H9 (cell line): ENCODE measurements at regions not wholly inside any gene's neighbourhood (a gene's known extent, or its start where the extent isn't known, plus 50 kb on each side); places are given as distances from the start of the nearest gene placed in this dataset.

Experiments
- DNase-seq: peaks from one replicate; pipeline ENCODE4 v3.0.0-alpha.2; 2017
- H2AFZ ChIP-seq: one replicate; pipeline ENCODE4 v1.6.1; 2013; ENCODE audit warnings: mild to moderate bottlenecking, low read length, control low read depth, moderate library complexity
- H2AK5ac ChIP-seq: 2 replicates; pipeline ENCODE4 v1.6.1; 2013; ENCODE audit warnings: low read length, control low read depth, mixed read lengths; ENCODE audit not compliant: insufficient read length
- H2BK120ac ChIP-seq: one replicate; pipeline ENCODE4 v1.6.1; 2013; ENCODE audit warnings: low read depth, mild to moderate bottlenecking, low read length, control low read depth, inconsistent platforms; ENCODE audit not compliant: poor library complexity, severe bottlenecking
- H2BK12ac ChIP-seq: 2 replicates; pipeline ENCODE4 v1.6.1; 2013; ENCODE audit warnings: low read length, control low read depth, mixed read lengths, low read depth; ENCODE audit not compliant: insufficient read length
- H2BK15ac ChIP-seq: 2 replicates; pipeline ENCODE4 v1.6.1; 2013; ENCODE audit warnings: low read depth, low read length, control low read depth
- H2BK20ac ChIP-seq: one replicate; pipeline ENCODE4 v1.6.1; 2013; ENCODE audit warnings: low read depth, mild to moderate bottlenecking, low read length, control low read depth, inconsistent platforms; ENCODE audit not compliant: poor library complexity, severe bottlenecking
- H2BK5ac ChIP-seq: 2 replicates; pipeline ENCODE4 v1.6.1; 2013; ENCODE audit warnings: low read length, control low read depth, mixed read lengths; ENCODE audit not compliant: insufficient read length
- H3K14ac ChIP-seq: 2 replicates; pipeline ENCODE4 v1.6.1; 2013; ENCODE audit warnings: low read length, control low read depth; ENCODE audit not compliant: insufficient read depth
- H3K18ac ChIP-seq: 2 replicates; pipeline ENCODE4 v1.6.1; 2013; ENCODE audit warnings: low read depth, mild to moderate bottlenecking, mixed read lengths, low read length, control low read depth; ENCODE audit not compliant: insufficient read length
- H3K23ac ChIP-seq: 2 replicates; pipeline ENCODE4 v1.6.1; 2013; ENCODE audit warnings: low read length, control low read depth, mixed read lengths, low read depth; ENCODE audit not compliant: insufficient read length
- H3K23me2 ChIP-seq: 2 replicates; pipeline ENCODE4 v1.6.1; 2013; ENCODE audit warnings: low read depth, mild to moderate bottlenecking, mixed read lengths, low read length, control low read depth; ENCODE audit not compliant: insufficient read length, poor library complexity, severe bottlenecking
- H3K27ac ChIP-seq: 2 replicates; pipeline ENCODE4 v1.5.1; 2013; ENCODE audit warnings: low read length, control low read depth, mixed read lengths, low read depth; ENCODE audit not compliant: insufficient read length
- H3K27me3 ChIP-seq: 2 replicates; pipeline ENCODE4 v1.6.1; 2013; ENCODE audit warnings: low read length, control low read depth, inconsistent platforms; ENCODE audit not compliant: insufficient read depth
- H3K4ac ChIP-seq: 2 replicates; pipeline ENCODE4 v1.6.1; 2013; ENCODE audit warnings: low read depth, mild to moderate bottlenecking, control low read depth, inconsistent platforms, low read length, moderate library complexity
- H3K4me1 ChIP-seq: 2 replicates; pipeline ENCODE4 v1.6.1; 2013; ENCODE audit warnings: low read length, control low read depth, inconsistent platforms; ENCODE audit not compliant: insufficient read depth
- H3K4me2 ChIP-seq: 2 replicates; pipeline ENCODE4 v1.6.1; 2013; ENCODE audit warnings: low read length, control low read depth, mixed read lengths; ENCODE audit not compliant: insufficient read length, insufficient read depth
- H3K56ac ChIP-seq: 2 replicates; pipeline ENCODE4 v1.6.1; 2013; ENCODE audit warnings: low read depth, mild to moderate bottlenecking, mixed read lengths, low read length, control low read depth; ENCODE audit not compliant: insufficient read length
- H3K79me1 ChIP-seq: 2 replicates; pipeline ENCODE4 v1.6.1; 2013; ENCODE audit warnings: low read depth, mild to moderate bottlenecking, moderate library complexity, low read length, control low read depth, inconsistent platforms; ENCODE audit not compliant: insufficient read depth, poor library complexity, severe bottlenecking
- H3K79me2 ChIP-seq: 2 replicates; pipeline ENCODE4 v1.6.1; 2013; ENCODE audit warnings: low read length, control low read depth, inconsistent platforms; ENCODE audit not compliant: insufficient read depth
- H3K9ac ChIP-seq: 2 replicates; pipeline ENCODE4 v1.6.1; 2013; ENCODE audit warnings: low read length, control low read depth, mixed read lengths; ENCODE audit not compliant: insufficient read length; ENCODE audit errors: extremely low read depth
- H3K9me3 ChIP-seq: one replicate; pipeline ENCODE4 v1.6.1; 2013; ENCODE audit warnings: low read depth, low read length, inconsistent platforms; ENCODE audit not compliant: control insufficient read depth
- H3T11ph ChIP-seq: one replicate; pipeline ENCODE4 v1.6.1; 2013; ENCODE audit warnings: mild to moderate bottlenecking, low read length, control low read depth, inconsistent platforms
- H4K20me1 ChIP-seq: one replicate; pipeline ENCODE4 v1.6.1; 2013; ENCODE audit not compliant: control insufficient read depth, insufficient read length, insufficient read depth
- H4K5ac ChIP-seq: 2 replicates; pipeline ENCODE4 v1.6.1; 2013; ENCODE audit warnings: low read depth, mild to moderate bottlenecking, mixed read lengths, low read length, control low read depth; ENCODE audit not compliant: insufficient read length
- H4K8ac ChIP-seq: replicated peaks from 2 replicates; pipeline ENCODE4 v1.6.1; 2013; ENCODE audit warnings: low read length, control low read depth, mixed read lengths, low read depth; ENCODE audit not compliant: insufficient read length
- H4K91ac ChIP-seq: 2 replicates; pipeline ENCODE4 v1.6.1; 2013; ENCODE audit warnings: low read depth, mild to moderate bottlenecking, moderate library complexity, mixed read lengths, low read length, control low read depth; ENCODE audit not compliant: insufficient read length
- H3K27ac Mint-ChIP-seq, 3 experiments: 2 replicates in 2 of 3; 3 replicates in 1 of 3; pipeline ENCODE4 v1.8.0; 2020 to 2021; ENCODE audit warnings: mixed read lengths in 3 of 3, mild to moderate bottlenecking in 1 of 3, moderate library complexity in 1 of 3
- H3K27me3 Mint-ChIP-seq: 2 replicates; pipeline ENCODE4 v1.8.0; 2021; ENCODE audit warnings: low read depth, mild to moderate bottlenecking, moderate library complexity, mixed read lengths
- H3K36me3 Mint-ChIP-seq, 3 experiments: 2 replicates in 2 of 3; 3 replicates in 1 of 3; pipeline ENCODE4 v1.8.0; 2020 to 2021; ENCODE audit warnings: low read depth in 3 of 3, mixed read lengths in 3 of 3; ENCODE audit not compliant: insufficient read depth in 1 of 3
- H3K4me1 Mint-ChIP-seq, 2 experiments: 2 replicates each; pipeline ENCODE4 v1.8.0; 2020; ENCODE audit warnings: mixed read lengths in 2 of 2
- H3K4me3 Mint-ChIP-seq, 2 experiments: 2 replicates in 1 of 2; 3 replicates in 1 of 2; pipeline ENCODE4 v1.8.0; 2020 to 2021; ENCODE audit warnings: mild to moderate bottlenecking in 2 of 2, mixed read lengths in 2 of 2, moderate library complexity in 1 of 2
- H3K9me3 Mint-ChIP-seq, 2 experiments: 2 replicates in 1 of 2; 3 replicates in 1 of 2; pipeline ENCODE4 v1.8.0; 2020; ENCODE audit warnings: mild to moderate bottlenecking in 2 of 2, mixed read lengths in 2 of 2, moderate library complexity in 1 of 2
- WGBS: extraction: QIAGEN DNeasy Blood & Tissue Kit; methylation state at CpG from one replicate; pipeline ENCODE4 v1.1.7; 2013; ENCODE audit warnings: missing lambda C conversion rate, low lambda C conversion rate, mixed read lengths; ENCODE audit not compliant: insufficient read length; ENCODE audit errors: extremely low coverage; 5-methylcytosine and 5-hydroxymethylcytosine counted together
- TF ChIP-seq, protein P1 (sequence below): fragments of 200-600 bp; sonication (generic); conservative IDR thresholded peaks from 3 replicates; pipeline ENCODE4 v1.8.0; 2021; ENCODE audit warnings: antibody characterized with exemption, mild to moderate bottlenecking

DNA sequence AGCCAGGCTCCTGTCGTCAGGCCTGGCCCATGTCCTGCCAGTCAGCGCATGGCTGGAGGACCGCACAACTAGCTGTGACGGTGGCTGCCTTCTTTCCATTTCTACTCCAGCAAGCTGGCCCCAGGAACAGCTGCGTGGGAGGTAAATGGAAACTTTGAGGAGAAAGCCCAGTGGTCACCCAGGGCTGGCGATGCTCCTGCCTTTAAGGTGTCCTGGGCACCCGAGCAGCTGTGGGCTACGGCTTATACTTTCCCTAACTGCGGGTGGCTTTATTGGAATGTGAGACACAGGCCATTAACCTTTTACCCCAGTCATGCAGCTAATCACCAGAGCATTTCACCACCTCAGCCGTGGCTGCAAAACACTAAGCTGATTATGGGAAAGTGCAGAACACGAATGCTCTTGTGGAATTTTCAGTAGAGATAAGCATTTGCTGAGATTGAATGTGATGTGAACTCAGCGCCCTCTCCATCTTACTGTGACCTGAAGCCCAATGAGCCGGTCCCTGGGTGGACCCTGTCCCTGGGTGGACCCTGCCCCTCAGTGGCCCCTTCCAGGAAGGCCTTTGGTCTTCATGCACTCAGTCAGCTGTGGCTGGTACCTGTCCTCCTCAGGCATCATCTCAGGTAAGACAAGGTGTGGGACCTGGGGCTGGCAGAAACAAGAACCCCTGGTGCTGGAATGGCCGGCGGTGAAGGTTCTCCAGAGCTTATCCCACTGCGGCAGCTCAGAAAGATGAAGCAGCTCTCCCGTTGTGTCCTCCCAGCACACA, 275.4 kb upstream of the HS6ST1 start:
- Histone ChIP-seq H3K18ac (no peak overlapping the region), H3K27ac (no peak overlapping the region), H3K23ac (no peak overlapping the region), H3K4me2 (no peak overlapping the region), H3K23me2 (no peaks in the 10 kb centered on the region), H2AFZ (no peak overlapping the region), H4K8ac (no peak overlapping the region), H3K14ac (no peak overlapping the region), H2BK15ac (no peak overlapping the region), H2BK5ac (no peak overlapping the region), H4K20me1 (no peaks in the 10 kb centered on the region), H3T11ph (no peak overlapping the region), H3K79me1 (no peaks in the 10 kb centered on the region), H4K5ac (no peak overlapping the region), H3K79me2 (no peaks in the 10 kb centered on the region), H3K4ac (no peak overlapping the region), H2BK120ac (no peak overlapping the region), H3K9ac (no peak overlapping the region), H2BK12ac (no peak overlapping the region), H4K91ac (no peak overlapping the region), H3K27me3 (no peaks in the 10 kb centered on the region), H3K56ac (no peak overlapping the region), H3K9me3 (no peaks in the 10 kb centered on the region), H2AK5ac (no peak overlapping the region), H2BK20ac (no peak overlapping the region), H3K4me1 (no peaks in the 10 kb centered on the region)
- peaks cover 11 to 17% of the 10 kb centered on the region in 2 experiments for H3K4me1 Mint-ChIP-seq
- peaks cover 4% of the 10 kb centered on the region; the same call in 1 of the 2 replicates for H3K27me3 Mint-ChIP-seq
- no peaks in the 10 kb centered on the region for H3K36me3 Mint-ChIP-seq
- no peak overlapping the region; a peak in 2 of 7 replicates for H3K27ac Mint-ChIP-seq
- no CpG with 5 or more reads among the region's 17 CpGs for WGBS
- no peak for DNase-seq
- TF ChIP-seq, protein P1, sequence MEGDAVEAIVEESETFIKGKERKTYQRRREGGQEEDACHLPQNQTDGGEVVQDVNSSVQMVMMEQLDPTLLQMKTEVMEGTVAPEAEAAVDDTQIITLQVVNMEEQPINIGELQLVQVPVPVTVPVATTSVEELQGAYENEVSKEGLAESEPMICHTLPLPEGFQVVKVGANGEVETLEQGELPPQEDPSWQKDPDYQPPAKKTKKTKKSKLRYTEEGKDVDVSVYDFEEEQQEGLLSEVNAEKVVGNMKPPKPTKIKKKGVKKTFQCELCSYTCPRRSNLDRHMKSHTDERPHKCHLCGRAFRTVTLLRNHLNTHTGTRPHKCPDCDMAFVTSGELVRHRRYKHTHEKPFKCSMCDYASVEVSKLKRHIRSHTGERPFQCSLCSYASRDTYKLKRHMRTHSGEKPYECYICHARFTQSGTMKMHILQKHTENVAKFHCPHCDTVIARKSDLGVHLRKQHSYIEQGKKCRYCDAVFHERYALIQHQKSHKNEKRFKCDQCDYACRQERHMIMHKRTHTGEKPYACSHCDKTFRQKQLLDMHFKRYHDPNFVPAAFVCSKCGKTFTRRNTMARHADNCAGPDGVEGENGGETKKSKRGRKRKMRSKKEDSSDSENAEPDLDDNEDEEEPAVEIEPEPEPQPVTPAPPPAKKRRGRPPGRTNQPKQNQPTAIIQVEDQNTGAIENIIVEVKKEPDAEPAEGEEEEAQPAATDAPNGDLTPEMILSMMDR: no peak
- H3K4me3 Mint-ChIP-seq: no peak overlapping the region
- H3K9me3 Mint-ChIP-seq: no peaks in the 10 kb centered on the region
